GM18505 (cell line): ENCODE measurements at regions not wholly inside any gene's neighbourhood (a gene's known extent, or its start where the extent isn't known, plus 50 kb on each side); places are given as distances from the start of the nearest gene placed in this dataset.

Experiments
- ATAC-seq: cut with Tn5 transposase; IDR thresholded peaks from one replicate; pipeline ENCODE4 v1.9.1; 2021; ENCODE audit not compliant: unreplicated experiment
- POLR2A ChIP-seq: IDR thresholded peaks from 4 replicates; pipeline ENCODE4 v1.6.1; 2011; ENCODE audit warnings: borderline replicate concordance; ENCODE audit not compliant: insufficient read depth, insufficient read length; ENCODE audit errors: extremely low read depth

- no peak for ATAC-seq
- TF ChIP-seq POLR2A: no peak
These were observed 153.6 kb downstream of the DRD1 start for GRCh38 chr5:175290379-175290778.

- ATAC-seq: no peak
- no peak for TF ChIP-seq POLR2A
These were observed 155.8 kb downstream of the DRD1 start for GRCh38 chr5:175288048-175288621.

GRCh38 chr5:175286981-175287380 lies 157.0 kb downstream of the DRD1 start:
- no peak for TF ChIP-seq POLR2A
- no peak for ATAC-seq

- no peak for TF ChIP-seq POLR2A
- no peak for ATAC-seq
These were observed 158.7 kb downstream of the DRD1 start for GRCh38 chr5:175285261-175285660.

GRCh38 chr5:175284806-175285205 lies 159.2 kb downstream of the DRD1 start:
- ATAC-seq: no peak
- no peak for TF ChIP-seq POLR2A

GRCh38 chr5:175282611-175283225 lies 161.3 kb downstream of the DRD1 start:
- ATAC-seq: no peak
- TF ChIP-seq POLR2A: no peak

GRCh38 chr5:175281714-175282113 lies 162.3 kb downstream of the DRD1 start:
- no peak for TF ChIP-seq POLR2A
- ATAC-seq: no peak

GRCh38 chr5:175281257-175281656 lies 162.7 kb downstream of the DRD1 start:
- ATAC-seq: no peak

GRCh38 chr5:175279506-175279905 lies 164.5 kb downstream of the DRD1 start:
- TF ChIP-seq POLR2A: no peak
- ATAC-seq: no peak

More at GRCh38 chr5:175281257-175281656, 162.7 kb downstream of the DRD1 start:
- no peak for TF ChIP-seq POLR2A

- TF ChIP-seq POLR2A: no peak
- no peak for ATAC-seq
These were observed 168.2 kb downstream of the DRD1 start for GRCh38 chr5:175275748-175276147.

- ATAC-seq: no peak
- TF ChIP-seq POLR2A: no peak
These were observed 168.9 kb downstream of the DRD1 start for GRCh38 chr5:175275097-175275496.

GRCh38 chr5:175274171-175274570 lies 169.8 kb downstream of the DRD1 start:
- TF ChIP-seq POLR2A: no peak
- no peak for ATAC-seq

GRCh38 chr5:175264406-175264805 lies 179.6 kb downstream of the DRD1 start:
- ATAC-seq: no peak
- no peak for TF ChIP-seq POLR2A

GRCh38 chr5:175263776-175264175 lies 180.2 kb downstream of the DRD1 start:
- TF ChIP-seq POLR2A: no peak
- no peak for ATAC-seq

GRCh38 chr5:175261526-175261925 lies 182.5 kb downstream of the DRD1 start:
- no peak for ATAC-seq
- no peak for TF ChIP-seq POLR2A

GRCh38 chr5:175261037-175261436 lies 182.9 kb downstream of the DRD1 start:
- TF ChIP-seq POLR2A: no peak
- ATAC-seq: no peak

- TF ChIP-seq POLR2A: no peak
- ATAC-seq: no peak
These were observed 186.2 kb downstream of the DRD1 start for GRCh38 chr5:175257847-175258194.
